B cell (primary cell): ENCODE measurements at regions not wholly inside any gene's neighbourhood (a gene's known extent, or its start where the extent isn't known, plus 50 kb on each side); places are given as distances from the start of the nearest gene placed in this dataset.

Source experiments
- CTCF ChIP-seq: fragments of 200-600 bp; IDR thresholded peaks from one replicate; pipeline ENCODE4 v1.8.0; 2022; ENCODE audit warnings: antibody characterized with exemption, mild to moderate bottlenecking
- EZH2 ChIP-seq: IDR thresholded peaks from 2 replicates; pipeline ENCODE4 v1.6.1; 2012; ENCODE audit warnings: borderline replicate concordance, low read depth, mild to moderate bottlenecking, moderate library complexity, low read length; ENCODE audit not compliant: insufficient read depth, poor library complexity, severe bottlenecking

GRCh38 chr2:176876493-176877103 is 336.0 kb upstream of the HNRNPA3 start:
- no peak for TF ChIP-seq CTCF
- no peak for TF ChIP-seq EZH2
